Ovary (tissue), 7 donors: ENCODE measurements at regions not wholly inside any gene's neighbourhood (a gene's known extent, or its start where the extent isn't known, plus 50 kb on each side); places are given as distances from the start of the nearest gene placed in this dataset.

Source experiments
- DNase-seq, 5 donors: peaks; one replicate each; pipeline ENCODE4 v3.0.0-alpha.2; 2019 to 2020
- H3K27ac ChIP-seq, 2 donors: fragments of 200-600 bp; one replicate each; pipeline versions ENCODE4 v1.5.1 to v1.8.0; 2019 to 2022
- H3K27me3 ChIP-seq: fragments of 200-600 bp; one replicate; pipeline ENCODE4 v1.8.0; 2022
- H3K36me3 ChIP-seq: fragments of 200-600 bp; sonication (generic); one replicate; pipeline ENCODE4 v1.5.1; 2019
- H3K4me1 ChIP-seq: one replicate; pipeline ENCODE4 v1.8.1; 2013; ENCODE audit warnings: mild to moderate bottlenecking, moderate library complexity; ENCODE audit not compliant: insufficient read depth
- H3K4me3 ChIP-seq: fragments of 200-600 bp; sonication (generic); one replicate; pipeline ENCODE4 v1.5.1; 2017
- H3K9me3 ChIP-seq, 2 donors: fragments of 200-600 bp in 1 of 2; sonication (generic) in 1 of 2; one replicate each; pipeline versions ENCODE4 v1.5.1 to v1.8.1; 2013 to 2019; ENCODE audit warnings: mild to moderate bottlenecking in 1 of 2, moderate library complexity in 1 of 2
- EP300 ChIP-seq: sonication (generic); formaldehyde crosslinking; IDR thresholded peaks from one replicate; pipeline ENCODE4 v1.6.1; 2017; ENCODE audit warnings: antibody characterized with exemption
- POLR2A ChIP-seq: fragments of 450-650 bp; IDR thresholded peaks from one replicate; pipeline ENCODE4 v1.6.1; 2017; ENCODE audit warnings: antibody characterized with exemption, mild to moderate bottlenecking, moderate library complexity
- WGBS, 3 donors: extraction: QIAGEN DNeasy Blood & Tissue Kit in 1 of 3; methylation state at CpG; one replicate each; pipeline versions ENCODE4 v1.1.5 to v1.1.7; 2013 to 2017; 5-methylcytosine and 5-hydroxymethylcytosine counted together
- intact Hi-C, 4 donors: fragments of 100-400 bp; cut with DNase I; formaldehyde crosslinking; loops; one replicate each; pipeline versions ENCODE4 v1.11.0 to v1.15.1; 2022 to 2023
- TF ChIP-seq, protein P1 (sequence below), 3 donors: fragments of 450-650 bp in 2 of 3; fragments of 200-600 bp in 1 of 3; IDR thresholded peaks; one replicate each; pipeline versions ENCODE4 v1.5.1 to v1.8.0; 2016 to 2022; ENCODE audit warnings: antibody characterized with exemption in 3 of 3, mild to moderate bottlenecking in 1 of 3
- donor health status: DM: no; HTN: no; CAD: no; lungs with moderate emphysema.
- donor health status: DM: no; HTN: no; CAD: no.
- donor health status: Bipolar disorder and iron deficiency.
- donor health status: DM: no; HTN: no; CAD: no.
- donor health status: DM: yes; HTN: yes; CAD: no.

DNA sequence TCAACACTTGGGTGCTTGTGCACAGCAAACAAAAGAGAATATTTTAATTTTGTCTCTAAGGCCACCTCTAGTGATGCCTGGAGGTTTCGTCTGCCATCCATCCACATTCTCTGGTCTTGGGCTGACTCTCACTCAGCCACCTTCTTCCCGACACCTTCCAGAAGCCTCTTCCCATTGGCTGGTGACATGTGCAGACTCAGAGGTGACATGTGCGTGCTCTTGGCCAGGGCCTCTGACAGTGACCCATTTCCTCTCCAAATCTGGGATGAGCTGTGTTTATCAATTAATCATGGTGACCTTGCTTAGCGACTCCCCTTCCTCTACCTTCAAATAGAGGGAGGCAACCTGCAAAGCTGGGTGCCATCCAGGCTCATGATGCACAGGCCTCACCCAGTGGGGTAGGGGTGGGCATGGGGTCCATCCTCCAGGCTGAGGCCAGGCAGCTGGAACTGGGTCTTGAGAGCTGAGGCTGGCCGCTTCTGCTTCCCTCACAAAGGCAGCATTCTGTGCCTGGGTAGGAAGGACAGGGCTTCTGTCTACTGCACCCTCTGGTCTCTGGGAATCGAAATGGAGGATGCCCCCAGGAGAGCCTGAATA lies 91.8 kb downstream of the DHCR7 start:
- Histone ChIP-seq H3K36me3 (no peaks in the 10 kb centered on the region), H3K4me3 (no peak overlapping the region), H3K27me3 (no peaks in the 10 kb centered on the region), H3K9me3 (no peaks in the 10 kb centered on the region), H3K4me1 (no peaks in the 10 kb centered on the region), H3K27ac (no peak overlapping the region)
- DNase-seq, result no peak
- WGBS, 3 donors, result 83 to 86% (median 86%) methylated on average over 6 of the region's 6 CpGs
- TF ChIP-seq, protein P1, sequence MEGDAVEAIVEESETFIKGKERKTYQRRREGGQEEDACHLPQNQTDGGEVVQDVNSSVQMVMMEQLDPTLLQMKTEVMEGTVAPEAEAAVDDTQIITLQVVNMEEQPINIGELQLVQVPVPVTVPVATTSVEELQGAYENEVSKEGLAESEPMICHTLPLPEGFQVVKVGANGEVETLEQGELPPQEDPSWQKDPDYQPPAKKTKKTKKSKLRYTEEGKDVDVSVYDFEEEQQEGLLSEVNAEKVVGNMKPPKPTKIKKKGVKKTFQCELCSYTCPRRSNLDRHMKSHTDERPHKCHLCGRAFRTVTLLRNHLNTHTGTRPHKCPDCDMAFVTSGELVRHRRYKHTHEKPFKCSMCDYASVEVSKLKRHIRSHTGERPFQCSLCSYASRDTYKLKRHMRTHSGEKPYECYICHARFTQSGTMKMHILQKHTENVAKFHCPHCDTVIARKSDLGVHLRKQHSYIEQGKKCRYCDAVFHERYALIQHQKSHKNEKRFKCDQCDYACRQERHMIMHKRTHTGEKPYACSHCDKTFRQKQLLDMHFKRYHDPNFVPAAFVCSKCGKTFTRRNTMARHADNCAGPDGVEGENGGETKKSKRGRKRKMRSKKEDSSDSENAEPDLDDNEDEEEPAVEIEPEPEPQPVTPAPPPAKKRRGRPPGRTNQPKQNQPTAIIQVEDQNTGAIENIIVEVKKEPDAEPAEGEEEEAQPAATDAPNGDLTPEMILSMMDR (IDR thresholded peaks at IDR 0.05), result no peak
- no peak for TF ChIP-seq EP300
- no peak for TF ChIP-seq POLR2A
- intact Hi-C loops, result loop anchor here in 1 of 4 donors (2.0 kb wide), 1 partner anchor 40 kb away; no protein-coding TSS in a partner anchor

DNA sequence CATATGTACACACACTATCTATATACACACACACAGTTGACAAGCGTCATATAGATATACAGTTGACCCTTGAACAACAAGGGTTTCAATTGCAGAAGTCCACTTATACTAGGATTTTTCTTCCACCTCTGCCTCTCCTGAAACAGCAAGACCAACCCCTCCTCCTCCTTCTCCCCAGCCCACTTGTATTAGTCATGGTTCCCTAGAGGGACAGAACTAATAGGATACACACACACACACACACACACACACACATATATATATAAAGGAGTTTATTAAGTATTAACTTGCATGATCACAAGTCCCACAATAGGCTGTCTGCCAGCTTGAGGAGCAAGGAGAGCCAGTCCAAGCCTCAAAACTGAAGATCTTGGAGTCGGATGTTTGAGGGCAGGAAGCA lies 92.9 kb downstream of the DHCR7 start:
- H3K4me1 ChIP-seq, result no peaks in the 10 kb centered on the region
- no peak for TF ChIP-seq POLR2A
- TF ChIP-seq, protein P1 (IDR thresholded peaks at IDR 0.05), result no peak
- TF ChIP-seq EP300, result no peak
- intact Hi-C loops, result no loop called here
- H3K4me3 ChIP-seq, result no peak overlapping the region
- H3K36me3 ChIP-seq, result no peaks in the 10 kb centered on the region
- no peak for DNase-seq
- 81 to 90% (median 83%) methylated on average over 2 of the region's 2 CpGs for WGBS, 3 donors
- H3K27me3 ChIP-seq, result no peaks in the 10 kb centered on the region
- H3K27ac ChIP-seq, result no peak overlapping the region
- H3K9me3 ChIP-seq, result no peaks in the 10 kb centered on the region

DNA sequence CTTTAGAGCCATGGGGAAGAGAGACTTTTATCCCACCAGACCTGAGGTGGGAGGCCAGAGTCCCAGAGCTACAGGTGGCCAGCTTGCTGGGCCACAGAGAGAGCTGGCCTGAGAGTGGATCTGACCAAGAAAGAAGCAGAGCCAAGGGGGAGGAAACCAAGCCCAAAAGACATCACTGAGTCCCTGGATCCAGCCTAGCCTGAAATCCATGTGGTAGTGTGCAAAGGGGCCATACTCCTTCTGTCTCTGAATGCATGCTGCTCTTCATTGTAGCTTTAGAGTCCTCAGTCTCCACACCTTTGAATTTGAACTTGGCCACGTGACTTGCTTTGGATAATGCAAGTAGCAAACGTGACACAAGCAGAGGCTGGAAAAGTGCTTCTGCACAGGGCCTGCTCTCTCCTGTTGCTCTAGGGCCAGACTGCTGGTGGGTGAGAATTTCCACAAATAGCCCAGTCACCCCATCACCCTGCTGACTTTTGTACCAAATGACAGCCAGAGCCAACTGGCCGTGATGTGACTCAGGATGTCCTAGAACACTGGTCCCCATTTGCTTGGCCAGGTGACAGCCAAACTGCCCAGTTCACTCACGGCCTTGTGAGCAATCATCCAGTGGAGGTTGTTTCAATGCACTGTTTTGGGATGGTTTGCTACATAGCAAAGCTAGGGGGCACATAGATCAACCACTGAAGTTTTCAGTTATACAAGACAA lies 93.6 kb downstream of the DHCR7 start:
- DNase-seq, result no peak
- Histone ChIP-seq H3K27ac (no peak overlapping the region), H3K27me3 (no peaks in the 10 kb centered on the region), H3K9me3 (no peaks in the 10 kb centered on the region), H3K4me1 (no peaks in the 10 kb centered on the region), H3K36me3 (no peaks in the 10 kb centered on the region), H3K4me3 (no peak overlapping the region)
- intact Hi-C loops, result no loop called here
- TF ChIP-seq EP300 (no peak), POLR2A (no peak)
- TF ChIP-seq, protein P1 (IDR thresholded peaks at IDR 0.05), result no peak
- 76 to 84% (median 82%) methylated on average over 4 of the region's 4 CpGs for WGBS, 3 donors

DNA sequence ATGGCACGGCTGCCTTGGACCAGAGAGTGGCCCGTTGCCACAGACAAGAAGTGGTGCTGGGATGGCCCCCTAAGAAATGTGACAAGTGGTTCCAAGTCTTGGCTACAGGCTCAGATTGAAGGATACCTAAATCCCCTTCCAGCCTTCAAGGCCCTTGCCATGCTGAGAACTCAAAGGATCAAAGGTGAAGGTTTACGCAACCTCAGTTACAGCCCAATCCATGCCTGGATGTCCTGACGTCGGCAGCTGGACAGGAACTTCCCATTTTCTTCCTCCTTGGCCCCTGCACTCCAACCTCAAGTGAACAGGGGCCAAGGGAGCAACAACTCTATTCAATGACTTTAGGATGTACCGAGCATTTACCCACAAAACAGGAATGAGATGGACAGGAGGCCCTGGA lies 95.4 kb downstream of the DHCR7 start:
- 68 to 84% (median 69%) methylated on average over 6 of the region's 6 CpGs for WGBS, 3 donors
- H3K27ac ChIP-seq, result no peak overlapping the region
- no peak for TF ChIP-seq EP300
- TF ChIP-seq, protein P1 (IDR thresholded peaks at IDR 0.05), result no peak
- TF ChIP-seq POLR2A, result no peak
- no peaks in the 10 kb centered on the region for H3K36me3 ChIP-seq
- no peak for DNase-seq
- H3K4me3 ChIP-seq, result no peak overlapping the region
- H3K9me3 ChIP-seq, result no peaks in the 10 kb centered on the region
- no peaks in the 10 kb centered on the region for H3K27me3 ChIP-seq
- intact Hi-C loops, result no loop called here
- no peaks in the 10 kb centered on the region for H3K4me1 ChIP-seq
